WTC11 (cell line): ENCODE measurements at regions not wholly inside any gene's neighbourhood (a gene's known extent, or its start where the extent isn't known, plus 50 kb on each side); places are given as distances from the start of the nearest gene placed in this dataset.
A peak's percentile ranks its signal among the peaks of the same experiment; 100 is the strongest.

Experiments used
- ATAC-seq: fragments of 200-7000 bp; cut with Tn5 transposase; 2 replicates; pipeline ENCODE4 v1.10.0; 2021; ENCODE audit warnings: mild to moderate bottlenecking, moderate library complexity
- CTCF ChIA-PET: fragments of 300-600 bp; sonication (Branson Sonifier 250); formaldehyde crosslinking; loops from one replicate; lab custom pipeline; 2021; ENCODE audit warnings: antibody characterized with exemption; lab: Charles Lee
- POLR2A ChIA-PET: fragments of 350-600 bp; sonication (Branson Sonifier 250); formaldehyde crosslinking; loops from one replicate; lab custom pipeline; 2021; ENCODE audit warnings: antibody characterized with exemption; lab: Charles Lee
- DNase-seq: peaks from one replicate; pipeline ENCODE4 v3.0.0; 2021; ENCODE audit warnings: low spot score
- H3K27ac Mint-ChIP-seq: 2 replicates; pipeline ENCODE4 v1.8.0; 2021; ENCODE audit warnings: mixed read lengths
- H3K27me3 Mint-ChIP-seq: 2 replicates; pipeline ENCODE4 v1.8.0; 2021; ENCODE audit warnings: low read depth, mild to moderate bottlenecking, moderate library complexity, mixed read lengths
- H3K36me3 Mint-ChIP-seq: 2 replicates; pipeline ENCODE4 v1.8.0; 2021; ENCODE audit warnings: mixed read lengths
- H3K4me1 Mint-ChIP-seq: 2 replicates; pipeline ENCODE4 v1.8.0; 2022; ENCODE audit warnings: mixed read lengths
- H3K4me3 Mint-ChIP-seq: 2 replicates; pipeline ENCODE4 v1.8.0; 2021; ENCODE audit warnings: mild to moderate bottlenecking, moderate library complexity, mixed read lengths
- H3K9me3 Mint-ChIP-seq: 2 replicates; pipeline ENCODE4 v1.8.0; 2021; ENCODE audit warnings: mixed read lengths
- ATF1 ChIP-seq: sonication (generic); formaldehyde crosslinking; IDR thresholded peaks from 2 replicates; pipeline ENCODE4 v1.8.1; 2023; ENCODE audit warnings: mild to moderate bottlenecking, moderate library complexity, missing genetic modification reagents
- ELF4 ChIP-seq: sonication (generic); formaldehyde crosslinking; IDR thresholded peaks from 2 replicates; pipeline ENCODE4 v1.8.1; 2022; ENCODE audit warnings: low read depth, mild to moderate bottlenecking, moderate library complexity, missing genetic modification reagents
- EMX1 ChIP-seq: fragments of 250-450 bp; sonication (Bioruptor Pico); IDR thresholded peaks from 2 replicates; pipeline ENCODE4 v1.8.0; 2021; ENCODE audit warnings: mild to moderate bottlenecking
- ETV6 ChIP-seq: sonication (generic); formaldehyde crosslinking; IDR thresholded peaks from 2 replicates; pipeline ENCODE4 v1.8.1; 2022; ENCODE audit warnings: mild to moderate bottlenecking, missing genetic modification reagents
- FOXP1 ChIP-seq: sonication (generic); formaldehyde crosslinking; IDR thresholded peaks from 2 replicates; pipeline ENCODE4 v1.8.0; 2022; ENCODE audit warnings: missing genetic modification reagents, mild to moderate bottlenecking, moderate library complexity, borderline replicate concordance
- GABPB1 ChIP-seq: sonication (generic); formaldehyde crosslinking; IDR thresholded peaks from 2 replicates; pipeline ENCODE4 v1.8.1; 2023; ENCODE audit warnings: mild to moderate bottlenecking, missing genetic modification reagents
- HMGA2 ChIP-seq: fragments of 250-450 bp; sonication (Bioruptor Pico); IDR thresholded peaks from 2 replicates; pipeline ENCODE4 v1.4.0; 2021; ENCODE audit warnings: mild to moderate bottlenecking, moderate library complexity
- KAT7 ChIP-seq: sonication (generic); formaldehyde crosslinking; IDR thresholded peaks from 2 replicates; pipeline ENCODE4 v1.8.1; 2023; ENCODE audit warnings: missing genetic modification reagents, mild to moderate bottlenecking, borderline replicate concordance
- NR2C2 ChIP-seq: sonication (generic); formaldehyde crosslinking; IDR thresholded peaks from 2 replicates; pipeline ENCODE4 v1.8.0; 2022; ENCODE audit warnings: mild to moderate bottlenecking, missing genetic modification reagents
- SOX15 ChIP-seq: fragments of 250-450 bp; sonication (Bioruptor Pico); IDR thresholded peaks from 2 replicates; pipeline ENCODE4 v1.9.0; 2021; ENCODE audit warnings: mild to moderate bottlenecking
- ZBTB21 ChIP-seq: sonication (generic); formaldehyde crosslinking; IDR thresholded peaks from 2 replicates; pipeline ENCODE4 v1.8.1; 2023; ENCODE audit warnings: mild to moderate bottlenecking, missing genetic modification reagents, borderline replicate concordance
- ZNF121 ChIP-seq: sonication (generic); formaldehyde crosslinking; IDR thresholded peaks from 2 replicates; pipeline ENCODE4 v1.8.0; 2023; ENCODE audit warnings: missing genetic modification reagents
- ZNF396 ChIP-seq: fragments of 250-450 bp; sonication (Bioruptor Pico); IDR thresholded peaks from 2 replicates; pipeline ENCODE4 v1.8.0; 2021; ENCODE audit warnings: mild to moderate bottlenecking, moderate library complexity, borderline replicate concordance
- TF ChIP-seq, protein P1 (sequence below): sonication (generic); formaldehyde crosslinking; IDR thresholded peaks from 2 replicates; pipeline ENCODE4 v1.8.0; 2023; ENCODE audit warnings: mild to moderate bottlenecking, missing genetic modification reagents
- TF ChIP-seq, protein P2 (sequence below): sonication (generic); formaldehyde crosslinking; IDR thresholded peaks from 2 replicates; pipeline ENCODE4 v1.8.1; 2023; ENCODE audit warnings: mild to moderate bottlenecking, missing genetic modification reagents
- TF ChIP-seq, protein P3 (sequence below): fragments of 250-450 bp; sonication (Bioruptor Pico); IDR thresholded peaks from 2 replicates; pipeline ENCODE4 v1.8.0; 2021; ENCODE audit warnings: mild to moderate bottlenecking
- TF ChIP-seq, protein P4 (sequence below): sonication (generic); formaldehyde crosslinking; IDR thresholded peaks from 2 replicates; pipeline ENCODE4 v1.8.1; 2023; ENCODE audit warnings: mild to moderate bottlenecking, missing genetic modification reagents, moderate library complexity
- TF ChIP-seq, protein P5 (sequence below): sonication (generic); formaldehyde crosslinking; IDR thresholded peaks from 2 replicates; pipeline ENCODE4 v1.8.1; 2022; ENCODE audit warnings: low read depth, mild to moderate bottlenecking, moderate library complexity, missing genetic modification reagents, borderline replicate concordance
- TF ChIP-seq, protein P6 (sequence below): fragments of 250-450 bp; sonication (Bioruptor Pico); IDR thresholded peaks from 2 replicates; pipeline ENCODE4 v1.9.0; 2021; ENCODE audit warnings: moderate library complexity, mild to moderate bottlenecking, inconsistent platforms, borderline replicate concordance
- TF ChIP-seq, protein P7 (sequence below): fragments of 250-450 bp; sonication (Bioruptor Pico); IDR thresholded peaks from 2 replicates; pipeline ENCODE4 v1.9.0; 2021; ENCODE audit warnings: mild to moderate bottlenecking, borderline replicate concordance

DNA sequence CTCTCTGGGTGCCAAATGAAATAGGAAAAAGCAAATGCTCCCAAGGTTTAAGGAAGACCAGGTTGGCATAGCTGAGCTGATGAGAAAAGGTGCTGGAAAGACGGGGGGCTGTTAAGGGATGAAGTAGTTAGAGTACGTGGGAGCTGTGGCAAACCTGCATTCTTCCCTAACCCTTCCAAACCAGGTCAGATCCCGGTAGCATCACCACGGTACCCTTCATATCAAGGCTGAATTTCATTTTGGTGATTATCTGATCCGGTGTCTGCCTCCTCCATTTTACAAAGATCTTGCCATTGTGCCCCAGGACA lies 68.0 kb upstream of the PIM1 start:
- H3K4me1 Mint-ChIP-seq, result peaks cover 57% of the 10 kb centered on the region
- no peaks in the 10 kb centered on the region for H3K9me3 Mint-ChIP-seq
- no peaks in the 10 kb centered on the region for H3K36me3 Mint-ChIP-seq
- peak overlapping the region; percentile 94 for H3K27ac Mint-ChIP-seq
- no peak for DNase-seq
- TF ChIP-seq HMGA2, result no peak
- TF ChIP-seq ATF1 (CRISPR knock-in tag), result no peak
- no peak for TF ChIP-seq ELF4 (CRISPR knock-in tag)
- TF ChIP-seq ZNF396 (CRISPR knock-in tag), result no peak
- TF ChIP-seq ZBTB21 (CRISPR knock-in tag), result no peak
- TF ChIP-seq, protein P1, sequence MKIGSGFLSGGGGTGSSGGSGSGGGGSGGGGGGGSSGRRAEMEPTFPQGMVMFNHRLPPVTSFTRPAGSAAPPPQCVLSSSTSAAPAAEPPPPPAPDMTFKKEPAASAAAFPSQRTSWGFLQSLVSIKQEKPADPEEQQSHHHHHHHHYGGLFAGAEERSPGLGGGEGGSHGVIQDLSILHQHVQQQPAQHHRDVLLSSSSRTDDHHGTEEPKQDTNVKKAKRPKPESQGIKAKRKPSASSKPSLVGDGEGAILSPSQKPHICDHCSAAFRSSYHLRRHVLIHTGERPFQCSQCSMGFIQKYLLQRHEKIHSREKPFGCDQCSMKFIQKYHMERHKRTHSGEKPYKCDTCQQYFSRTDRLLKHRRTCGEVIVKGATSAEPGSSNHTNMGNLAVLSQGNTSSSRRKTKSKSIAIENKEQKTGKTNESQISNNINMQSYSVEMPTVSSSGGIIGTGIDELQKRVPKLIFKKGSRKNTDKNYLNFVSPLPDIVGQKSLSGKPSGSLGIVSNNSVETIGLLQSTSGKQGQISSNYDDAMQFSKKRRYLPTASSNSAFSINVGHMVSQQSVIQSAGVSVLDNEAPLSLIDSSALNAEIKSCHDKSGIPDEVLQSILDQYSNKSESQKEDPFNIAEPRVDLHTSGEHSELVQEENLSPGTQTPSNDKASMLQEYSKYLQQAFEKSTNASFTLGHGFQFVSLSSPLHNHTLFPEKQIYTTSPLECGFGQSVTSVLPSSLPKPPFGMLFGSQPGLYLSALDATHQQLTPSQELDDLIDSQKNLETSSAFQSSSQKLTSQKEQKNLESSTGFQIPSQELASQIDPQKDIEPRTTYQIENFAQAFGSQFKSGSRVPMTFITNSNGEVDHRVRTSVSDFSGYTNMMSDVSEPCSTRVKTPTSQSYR (CRISPR knock-in tag), result no peak
- TF ChIP-seq GABPB1 (CRISPR knock-in tag), result no peak
- no peak for TF ChIP-seq SOX15 (CRISPR knock-in tag)
- TF ChIP-seq, protein P2, sequence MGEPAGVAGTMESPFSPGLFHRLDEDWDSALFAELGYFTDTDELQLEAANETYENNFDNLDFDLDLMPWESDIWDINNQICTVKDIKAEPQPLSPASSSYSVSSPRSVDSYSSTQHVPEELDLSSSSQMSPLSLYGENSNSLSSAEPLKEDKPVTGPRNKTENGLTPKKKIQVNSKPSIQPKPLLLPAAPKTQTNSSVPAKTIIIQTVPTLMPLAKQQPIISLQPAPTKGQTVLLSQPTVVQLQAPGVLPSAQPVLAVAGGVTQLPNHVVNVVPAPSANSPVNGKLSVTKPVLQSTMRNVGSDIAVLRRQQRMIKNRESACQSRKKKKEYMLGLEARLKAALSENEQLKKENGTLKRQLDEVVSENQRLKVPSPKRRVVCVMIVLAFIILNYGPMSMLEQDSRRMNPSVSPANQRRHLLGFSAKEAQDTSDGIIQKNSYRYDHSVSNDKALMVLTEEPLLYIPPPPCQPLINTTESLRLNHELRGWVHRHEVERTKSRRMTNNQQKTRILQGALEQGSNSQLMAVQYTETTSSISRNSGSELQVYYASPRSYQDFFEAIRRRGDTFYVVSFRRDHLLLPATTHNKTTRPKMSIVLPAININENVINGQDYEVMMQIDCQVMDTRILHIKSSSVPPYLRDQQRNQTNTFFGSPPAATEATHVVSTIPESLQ, result no peak
- TF ChIP-seq, protein P3, sequence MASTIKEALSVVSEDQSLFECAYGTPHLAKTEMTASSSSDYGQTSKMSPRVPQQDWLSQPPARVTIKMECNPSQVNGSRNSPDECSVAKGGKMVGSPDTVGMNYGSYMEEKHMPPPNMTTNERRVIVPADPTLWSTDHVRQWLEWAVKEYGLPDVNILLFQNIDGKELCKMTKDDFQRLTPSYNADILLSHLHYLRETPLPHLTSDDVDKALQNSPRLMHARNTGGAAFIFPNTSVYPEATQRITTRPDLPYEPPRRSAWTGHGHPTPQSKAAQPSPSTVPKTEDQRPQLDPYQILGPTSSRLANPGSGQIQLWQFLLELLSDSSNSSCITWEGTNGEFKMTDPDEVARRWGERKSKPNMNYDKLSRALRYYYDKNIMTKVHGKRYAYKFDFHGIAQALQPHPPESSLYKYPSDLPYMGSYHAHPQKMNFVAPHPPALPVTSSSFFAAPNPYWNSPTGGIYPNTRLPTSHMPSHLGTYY (CRISPR knock-in tag), result no peak
- TF ChIP-seq, protein P4, sequence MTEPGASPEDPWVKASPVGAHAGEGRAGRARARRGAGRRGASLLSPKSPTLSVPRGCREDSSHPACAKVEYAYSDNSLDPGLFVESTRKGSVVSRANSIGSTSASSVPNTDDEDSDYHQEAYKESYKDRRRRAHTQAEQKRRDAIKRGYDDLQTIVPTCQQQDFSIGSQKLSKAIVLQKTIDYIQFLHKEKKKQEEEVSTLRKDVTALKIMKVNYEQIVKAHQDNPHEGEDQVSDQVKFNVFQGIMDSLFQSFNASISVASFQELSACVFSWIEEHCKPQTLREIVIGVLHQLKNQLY (CRISPR knock-in tag), result no peak
- TF ChIP-seq FOXP1 (CRISPR knock-in tag), result no peak
- TF ChIP-seq, protein P5, sequence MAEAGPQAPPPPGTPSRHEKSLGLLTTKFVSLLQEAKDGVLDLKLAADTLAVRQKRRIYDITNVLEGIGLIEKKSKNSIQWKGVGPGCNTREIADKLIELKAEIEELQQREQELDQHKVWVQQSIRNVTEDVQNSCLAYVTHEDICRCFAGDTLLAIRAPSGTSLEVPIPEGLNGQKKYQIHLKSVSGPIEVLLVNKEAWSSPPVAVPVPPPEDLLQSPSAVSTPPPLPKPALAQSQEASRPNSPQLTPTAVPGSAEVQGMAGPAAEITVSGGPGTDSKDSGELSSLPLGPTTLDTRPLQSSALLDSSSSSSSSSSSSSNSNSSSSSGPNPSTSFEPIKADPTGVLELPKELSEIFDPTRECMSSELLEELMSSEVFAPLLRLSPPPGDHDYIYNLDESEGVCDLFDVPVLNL (CRISPR knock-in tag), result no peak
- TF ChIP-seq NR2C2 (CRISPR knock-in tag), result no peak
- no peak for TF ChIP-seq KAT7 (CRISPR knock-in tag)
- ATAC-seq, result no peak
- no peaks in the 10 kb centered on the region; the same call in 1 of the 2 replicates for H3K27me3 Mint-ChIP-seq
- CTCF ChIA-PET, result interaction anchor here (0.6 to 3.9 kb wide), 18 partner anchors 24 to 108 kb away, joined by 3 to 37 read pairs (median 6); partner anchors contain the start of gene PIM1
- H3K4me3 Mint-ChIP-seq, result peak overlapping the region; percentile 66
- POLR2A ChIA-PET, result interaction anchor here (0.6 to 4.0 kb wide), 15 partner anchors 9 to 69 kb away, joined by 3 to 38 read pairs (median 5); partner anchors contain the start of gene PIM1

DNA sequence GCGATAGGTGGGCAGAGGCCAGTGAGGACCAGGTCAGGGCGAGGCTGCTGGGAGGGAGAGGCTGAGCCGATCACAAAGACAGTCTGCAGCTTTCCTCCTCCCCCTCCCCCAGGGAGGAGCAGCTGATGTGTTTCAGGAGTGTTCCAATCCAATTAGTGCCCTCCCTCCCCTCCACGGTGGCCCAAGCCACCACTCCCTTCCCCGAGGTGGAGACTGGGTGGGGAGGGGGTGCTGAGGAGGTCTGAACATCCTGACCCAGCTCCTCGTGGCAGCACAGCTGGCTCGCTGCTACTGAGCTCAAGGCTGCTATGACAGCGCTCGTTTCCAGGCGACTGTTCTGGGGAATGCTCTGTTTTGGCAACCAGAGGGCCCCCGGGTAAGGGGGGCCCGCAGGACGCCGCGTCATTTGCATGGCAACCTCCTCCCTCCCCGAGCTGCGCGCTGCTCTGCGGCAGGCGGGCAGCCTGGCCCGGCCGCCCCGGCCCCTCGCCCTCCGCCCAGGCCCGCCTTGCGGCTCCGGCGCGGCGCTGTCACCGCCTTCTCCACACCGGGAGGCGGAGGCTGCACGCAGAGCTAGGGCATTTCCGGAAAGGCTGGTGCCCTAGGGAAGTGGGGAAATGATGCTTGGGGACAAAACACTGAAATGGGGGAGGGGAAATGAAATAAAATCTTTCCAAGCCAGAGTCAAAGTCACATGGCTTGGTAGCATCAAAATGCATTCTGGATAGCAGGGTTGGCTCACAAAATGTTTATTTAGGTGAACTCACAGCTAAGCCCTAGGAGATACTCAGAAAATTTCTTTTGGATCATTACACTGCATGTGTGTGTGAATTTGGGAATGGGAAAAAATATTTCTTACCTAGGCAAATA lies 67.4 kb upstream of the PIM1 start:
- Mint-ChIP-seq H3K4me1 (peaks cover 62% of the 10 kb centered on the region), H3K27me3 (no peaks in the 10 kb centered on the region; the same call in 1 of the 2 replicates), H3K36me3 (no peaks in the 10 kb centered on the region), H3K27ac (peak overlapping the region; percentile 94), H3K9me3 (no peaks in the 10 kb centered on the region), H3K4me3 (peak overlapping the region; percentile 66)
- CTCF ChIA-PET, result interaction anchor here (0.6 to 3.9 kb wide), 20 partner anchors 23 to 108 kb away, joined by 3 to 37 read pairs (median 5); partner anchors contain the start of gene PIM1
- DNase-seq, result peak; percentile 92
- POLR2A ChIA-PET, result interaction anchor here (0.6 to 4.0 kb wide), 17 partner anchors 8 to 68 kb away, joined by 3 to 38 read pairs (median 4); partner anchors contain the start of gene PIM1
- ATAC-seq, result peak; percentile 80
- TF ChIP-seq ZNF121 (peak; percentile 48; the same call in 1 of the 2 replicates), EMX1 (0 out of 2 replicates have a peak, but pooled peaks have one; percentile 1), ETV6 (CRISPR knock-in tag) (peak; percentile 63; the same call in 1 of the 2 replicates)
- TF ChIP-seq, protein P6, sequence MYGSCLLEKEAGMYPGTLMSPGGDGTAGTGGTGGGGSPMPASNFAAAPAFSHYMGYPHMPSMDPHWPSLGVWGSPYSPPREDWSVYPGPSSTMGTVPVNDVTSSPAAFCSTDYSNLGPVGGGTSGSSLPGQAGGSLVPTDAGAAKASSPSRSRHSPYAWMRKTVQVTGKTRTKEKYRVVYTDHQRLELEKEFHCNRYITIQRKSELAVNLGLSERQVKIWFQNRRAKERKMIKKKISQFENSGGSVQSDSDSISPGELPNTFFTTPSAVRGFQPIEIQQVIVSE (CRISPR knock-in tag), result no peak
- TF ChIP-seq, protein P7, sequence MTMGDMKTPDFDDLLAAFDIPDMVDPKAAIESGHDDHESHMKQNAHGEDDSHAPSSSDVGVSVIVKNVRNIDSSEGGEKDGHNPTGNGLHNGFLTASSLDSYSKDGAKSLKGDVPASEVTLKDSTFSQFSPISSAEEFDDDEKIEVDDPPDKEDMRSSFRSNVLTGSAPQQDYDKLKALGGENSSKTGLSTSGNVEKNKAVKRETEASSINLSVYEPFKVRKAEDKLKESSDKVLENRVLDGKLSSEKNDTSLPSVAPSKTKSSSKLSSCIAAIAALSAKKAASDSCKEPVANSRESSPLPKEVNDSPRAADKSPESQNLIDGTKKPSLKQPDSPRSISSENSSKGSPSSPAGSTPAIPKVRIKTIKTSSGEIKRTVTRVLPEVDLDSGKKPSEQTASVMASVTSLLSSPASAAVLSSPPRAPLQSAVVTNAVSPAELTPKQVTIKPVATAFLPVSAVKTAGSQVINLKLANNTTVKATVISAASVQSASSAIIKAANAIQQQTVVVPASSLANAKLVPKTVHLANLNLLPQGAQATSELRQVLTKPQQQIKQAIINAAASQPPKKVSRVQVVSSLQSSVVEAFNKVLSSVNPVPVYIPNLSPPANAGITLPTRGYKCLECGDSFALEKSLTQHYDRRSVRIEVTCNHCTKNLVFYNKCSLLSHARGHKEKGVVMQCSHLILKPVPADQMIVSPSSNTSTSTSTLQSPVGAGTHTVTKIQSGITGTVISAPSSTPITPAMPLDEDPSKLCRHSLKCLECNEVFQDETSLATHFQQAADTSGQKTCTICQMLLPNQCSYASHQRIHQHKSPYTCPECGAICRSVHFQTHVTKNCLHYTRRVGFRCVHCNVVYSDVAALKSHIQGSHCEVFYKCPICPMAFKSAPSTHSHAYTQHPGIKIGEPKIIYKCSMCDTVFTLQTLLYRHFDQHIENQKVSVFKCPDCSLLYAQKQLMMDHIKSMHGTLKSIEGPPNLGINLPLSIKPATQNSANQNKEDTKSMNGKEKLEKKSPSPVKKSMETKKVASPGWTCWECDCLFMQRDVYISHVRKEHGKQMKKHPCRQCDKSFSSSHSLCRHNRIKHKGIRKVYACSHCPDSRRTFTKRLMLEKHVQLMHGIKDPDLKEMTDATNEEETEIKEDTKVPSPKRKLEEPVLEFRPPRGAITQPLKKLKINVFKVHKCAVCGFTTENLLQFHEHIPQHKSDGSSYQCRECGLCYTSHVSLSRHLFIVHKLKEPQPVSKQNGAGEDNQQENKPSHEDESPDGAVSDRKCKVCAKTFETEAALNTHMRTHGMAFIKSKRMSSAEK (CRISPR knock-in tag), result peak; percentile 43; the same call in 1 of the 2 replicates
